B cell (primary cell): ENCODE measurements at regions not wholly inside any gene's neighbourhood (a gene's known extent, or its start where the extent isn't known, plus 50 kb on each side); places are given as distances from the start of the nearest gene placed in this dataset.

Experiments
- CTCF ChIP-seq: fragments of 200-600 bp; IDR thresholded peaks from one replicate; pipeline ENCODE4 v1.8.0; 2022; ENCODE audit warnings: antibody characterized with exemption, mild to moderate bottlenecking
- EZH2 ChIP-seq: IDR thresholded peaks from 2 replicates; pipeline ENCODE4 v1.6.1; 2012; ENCODE audit warnings: borderline replicate concordance, low read depth, mild to moderate bottlenecking, moderate library complexity, low read length; ENCODE audit not compliant: insufficient read depth, poor library complexity, severe bottlenecking

- TF ChIP-seq CTCF (no peak), EZH2 (no peak)
These were observed 428.4 kb upstream of the MARCKS start for GRCh38 chr6:113428702-113429101.
